Choroid plexus epithelial cell (primary cell): ENCODE measurements at regions not wholly inside any gene's neighbourhood (a gene's known extent, or its start where the extent isn't known, plus 50 kb on each side); places are given as distances from the start of the nearest gene placed in this dataset.

ENCODE experiments used
- DNase-seq: peaks from one replicate; pipeline ENCODE4 v3.0.0-alpha.2; 2010; ENCODE audit warnings: low read depth
- H3K4me3 ChIP-seq: 2 replicates; pipeline ENCODE4 v1.5.1; 2011; ENCODE audit warnings: low read depth, mild to moderate bottlenecking, control low read depth, low read length, moderate library complexity
- TF ChIP-seq, protein P1 (sequence below): conservative IDR thresholded peaks from 2 replicates; pipeline ENCODE4 v1.5.1; 2011; ENCODE audit warnings: low read depth, mild to moderate bottlenecking, control low read depth, inconsistent platforms, low read length, moderate library complexity

DNA sequence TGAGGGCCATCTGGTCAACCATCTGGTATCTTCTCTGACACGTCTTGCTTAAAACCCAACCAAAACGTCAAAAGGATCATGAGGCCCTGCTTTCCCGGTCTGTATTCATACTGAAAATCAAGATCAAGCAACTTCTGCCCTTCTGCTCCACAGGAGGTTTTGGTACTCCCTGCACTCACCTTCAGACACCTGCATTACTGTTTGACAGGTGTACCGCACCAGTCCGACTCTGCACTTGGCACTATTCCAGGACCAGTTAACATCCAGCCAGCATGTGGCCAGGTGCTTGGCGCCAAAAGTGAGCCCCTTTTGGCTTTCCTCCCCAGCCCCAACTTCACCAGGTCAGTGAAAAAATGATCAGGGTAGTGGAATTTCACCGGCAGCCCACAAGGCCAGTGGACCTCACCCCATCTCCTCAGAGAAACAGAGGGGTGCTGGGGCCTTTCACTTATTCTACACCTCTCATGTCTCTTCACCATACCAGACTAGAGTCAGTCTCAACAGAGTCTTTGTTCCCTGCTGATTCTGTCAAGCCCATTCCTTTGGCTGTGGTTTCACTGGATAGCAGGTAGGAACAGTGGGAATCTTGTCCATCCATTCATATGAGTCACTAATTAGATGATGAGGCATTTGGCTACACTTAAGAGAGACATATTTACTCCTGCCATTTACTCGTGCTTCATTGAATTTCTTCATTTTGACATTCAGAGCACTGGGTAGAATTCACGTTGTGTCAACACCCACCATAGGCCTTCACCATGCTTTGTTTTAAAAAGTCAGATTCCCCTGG, 85.3 kb downstream of the ZNF726 start:
- DNase-seq = no peak
- TF ChIP-seq, protein P1, sequence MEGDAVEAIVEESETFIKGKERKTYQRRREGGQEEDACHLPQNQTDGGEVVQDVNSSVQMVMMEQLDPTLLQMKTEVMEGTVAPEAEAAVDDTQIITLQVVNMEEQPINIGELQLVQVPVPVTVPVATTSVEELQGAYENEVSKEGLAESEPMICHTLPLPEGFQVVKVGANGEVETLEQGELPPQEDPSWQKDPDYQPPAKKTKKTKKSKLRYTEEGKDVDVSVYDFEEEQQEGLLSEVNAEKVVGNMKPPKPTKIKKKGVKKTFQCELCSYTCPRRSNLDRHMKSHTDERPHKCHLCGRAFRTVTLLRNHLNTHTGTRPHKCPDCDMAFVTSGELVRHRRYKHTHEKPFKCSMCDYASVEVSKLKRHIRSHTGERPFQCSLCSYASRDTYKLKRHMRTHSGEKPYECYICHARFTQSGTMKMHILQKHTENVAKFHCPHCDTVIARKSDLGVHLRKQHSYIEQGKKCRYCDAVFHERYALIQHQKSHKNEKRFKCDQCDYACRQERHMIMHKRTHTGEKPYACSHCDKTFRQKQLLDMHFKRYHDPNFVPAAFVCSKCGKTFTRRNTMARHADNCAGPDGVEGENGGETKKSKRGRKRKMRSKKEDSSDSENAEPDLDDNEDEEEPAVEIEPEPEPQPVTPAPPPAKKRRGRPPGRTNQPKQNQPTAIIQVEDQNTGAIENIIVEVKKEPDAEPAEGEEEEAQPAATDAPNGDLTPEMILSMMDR = no peak
- H3K4me3 ChIP-seq = no peak overlapping the region

DNA sequence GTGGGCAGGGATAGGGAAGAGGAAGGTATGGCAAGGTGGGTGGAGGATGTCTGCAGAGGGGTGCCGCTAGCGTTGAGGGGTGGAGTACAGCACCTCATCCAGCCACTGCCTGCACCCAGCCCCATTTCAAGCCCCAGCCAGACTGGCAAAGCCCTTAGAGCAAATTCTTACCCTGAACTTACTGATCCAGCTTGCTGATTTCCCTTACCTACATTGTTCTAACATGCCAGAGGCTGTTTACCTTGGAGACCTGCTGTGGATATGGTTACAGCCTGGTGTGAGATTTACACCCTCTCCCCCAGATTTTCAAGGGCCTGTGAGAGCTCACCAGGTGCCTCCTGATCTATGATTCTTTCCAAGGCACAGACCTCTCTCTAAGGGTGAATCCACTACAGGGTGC, 86.0 kb downstream of the ZNF726 start:
- no peak for DNase-seq
- TF ChIP-seq, protein P1 = no peak
- H3K4me3 ChIP-seq = no peak overlapping the region

DNA sequence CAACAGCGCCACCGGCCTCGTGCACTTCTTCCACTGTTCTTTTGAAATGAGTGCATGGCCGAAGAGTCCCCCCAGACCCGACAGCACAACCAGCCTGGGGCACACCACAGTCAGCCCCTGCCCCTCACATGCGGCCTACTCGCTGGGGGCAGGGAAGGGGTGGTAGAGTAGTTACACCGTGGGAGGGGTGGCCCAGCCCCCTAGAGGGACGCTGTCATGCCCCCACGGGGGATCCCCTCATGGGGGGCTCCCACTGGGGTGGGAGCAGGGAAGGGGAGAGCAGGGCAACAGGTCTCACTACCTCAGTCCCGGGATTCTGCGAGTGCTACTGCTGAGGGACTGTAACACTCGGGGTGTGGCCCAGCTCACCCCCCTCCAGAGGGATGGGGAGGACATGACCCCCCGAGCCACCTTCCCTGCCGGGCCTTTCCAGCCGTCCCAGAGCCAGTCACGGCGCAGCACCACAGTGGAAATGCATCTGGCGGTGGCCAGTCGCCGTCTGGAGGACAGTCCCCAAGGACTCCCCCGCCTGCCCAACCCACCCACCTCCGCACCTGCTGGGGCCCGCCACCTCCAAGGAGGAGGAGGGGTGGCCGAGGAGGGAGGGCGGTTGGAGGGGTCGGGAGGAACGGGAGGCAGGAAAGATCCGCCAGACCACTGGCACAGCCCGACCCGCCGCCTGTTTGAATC, 84.6 kb upstream of the ZNF254 start:
- no peak for DNase-seq
- H3K4me3 ChIP-seq = no peak overlapping the region
- TF ChIP-seq, protein P1 = no peak

DNA sequence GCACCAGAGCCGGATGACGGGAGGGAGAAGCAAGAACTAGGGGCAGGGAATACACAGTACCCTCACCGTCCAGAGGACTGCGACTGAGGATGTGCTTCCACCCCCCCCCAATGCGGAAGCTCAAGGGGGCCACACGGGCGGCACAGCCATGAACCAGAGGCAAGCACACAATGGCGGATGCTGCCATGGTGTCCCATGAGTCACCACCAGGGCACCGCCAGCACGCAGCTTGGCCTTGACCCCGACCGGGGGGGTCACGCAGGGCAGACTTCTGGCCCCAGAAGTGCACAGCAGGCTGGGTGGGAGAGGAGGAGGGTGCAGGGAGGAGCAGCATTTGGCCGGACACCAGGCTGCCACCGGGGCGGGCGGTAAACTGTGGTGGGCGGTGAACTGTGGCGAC, 83.5 kb upstream of the ZNF254 start:
- no peak overlapping the region for H3K4me3 ChIP-seq
- TF ChIP-seq, protein P1 = no peak
- DNase-seq = no peak

- DNase-seq = no peak
- TF ChIP-seq, protein P1 = no peak
- H3K4me3 ChIP-seq = no peak overlapping the region
These were observed 82.8 kb upstream of the ZNF254 start for GRCh38 chr19:24004166-24004565.

DNA sequence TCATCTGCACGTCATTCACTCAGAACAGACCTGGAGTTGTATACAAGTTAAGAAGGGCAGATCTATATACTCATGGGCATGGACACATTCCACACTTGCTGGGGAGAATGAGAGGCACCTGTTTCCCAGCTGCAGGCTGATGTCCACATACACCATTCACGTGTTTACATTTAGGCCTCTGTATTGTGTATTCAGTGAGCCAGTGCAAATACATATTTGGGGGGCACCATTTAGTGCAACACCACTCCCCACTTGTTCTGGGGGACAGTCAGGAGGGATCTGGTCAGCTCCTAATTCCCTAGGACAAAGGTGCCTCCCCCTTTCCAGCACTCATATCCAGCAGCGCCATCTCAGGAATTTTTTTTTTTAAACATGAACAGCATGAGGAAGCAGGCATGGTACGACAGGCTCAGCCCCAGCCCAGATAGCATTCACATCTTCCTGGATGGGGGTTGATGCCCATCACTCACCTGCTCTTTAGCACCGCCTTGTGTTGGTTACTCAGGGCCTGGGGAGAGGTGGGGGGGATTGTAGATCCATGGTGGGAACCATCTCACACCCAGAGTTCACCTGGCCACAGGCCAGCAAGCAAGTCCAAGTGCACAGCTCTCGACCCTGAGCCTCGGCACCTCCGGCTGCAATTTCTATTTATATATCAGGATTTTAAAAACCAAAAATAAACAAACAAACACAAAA, 56.9 kb upstream of the ZNF254 start:
- DNase-seq = no peak
- H3K4me3 ChIP-seq = no peak overlapping the region
- TF ChIP-seq, protein P1 = no peak
